HG02885 (cell line): ENCODE measurements at regions not wholly inside any gene's neighbourhood (a gene's known extent, or its start where the extent isn't known, plus 50 kb on each side); places are given as distances from the start of the nearest gene placed in this dataset.
"Not testable (repeated sequence)": the region's sequence is repeated elsewhere in the genome, so short reads cannot be mapped to it uniquely, and the experiment has no call there.

Experiments
- ATAC-seq: cut with Tn5 transposase; IDR thresholded peaks from one replicate; pipeline ENCODE4 v1.9.1; 2021; ENCODE audit warnings: mild to moderate bottlenecking; ENCODE audit not compliant: unreplicated experiment, poor library complexity

- ATAC-seq: no peak
These were observed 90.1 kb upstream of the NPSR1 start for GRCh38 chr7:34567906-34568305.

GRCh38 chr7:34569975-34570699 lies 87.9 kb upstream of the NPSR1 start:
- ATAC-seq: no peak

- no peak for ATAC-seq
These were observed 83.0 kb upstream of the NPSR1 start for GRCh38 chr7:34575006-34575405.

GRCh38 chr7:34577934-34578333 lies 80.1 kb upstream of the NPSR1 start:
- not testable (repeated sequence) for ATAC-seq

GRCh38 chr7:34581698-34582097 lies 76.3 kb upstream of the NPSR1 start:
- ATAC-seq: not testable (repeated sequence)

GRCh38 chr7:34584526-34584925 lies 73.5 kb upstream of the NPSR1 start:
- no peak for ATAC-seq

- ATAC-seq: no peak
These were observed 61.1 kb upstream of the NPSR1 start for GRCh38 chr7:34596887-34597286.

- no peak for ATAC-seq
These were observed 54.1 kb upstream of the NPSR1 start for GRCh38 chr7:34603711-34604444.
